K562 (cell line): ENCODE measurements at regions not wholly inside any gene's neighbourhood (a gene's known extent, or its start where the extent isn't known, plus 50 kb on each side); places are given as distances from the start of the nearest gene placed in this dataset.

Experiments
- ATAC-seq: fragments of 200-7000 bp; cut with Tn5 transposase; 3 replicates; pipeline ENCODE4 v1.9.1; 2020; ENCODE audit warnings: moderate library complexity
- BruUV-seq: library from RNA; stranded (reverse); fragments of 400-500 nt; replicated peaks from 2 replicates; lab custom pipeline; 2021; lab: Mats Ljungman, UMichigan
- CTCF ChIA-PET: fragments of 300-600 bp; formaldehyde crosslinking; extraction: SDS; loops from one replicate; lab custom pipeline; 2021; ENCODE audit warnings: low intra/inter-chr PET ratio; lab: Yijun Ruan, JAX
- POLR2A ChIA-PET: fragments of 300-600, 350-650 bp; sonication (Branson Sonifier 250); formaldehyde crosslinking; extraction: SDS; loops from one replicate; lab custom pipeline; 2021; ENCODE audit warnings: antibody characterized with exemption, inconsistent platforms; lab: Yijun Ruan, JAX
- DNase-seq, 4 experiments: peaks; one replicate each; pipeline versions ENCODE4 v3.0.0 to v3.0.0-alpha.2; 2011 to 2018; ENCODE audit warnings: low spot score in 3 of 4, mixed read lengths in 3 of 4; ENCODE audit errors: extremely low read depth in 1 of 4
- FAIRE-seq: peaks from 2 replicates; lab custom pipeline; 2011; peaks lifted over from hg19 to GRCh38; lab: Jason Lieb, UNC
- H2AFZ ChIP-seq: 2 replicates; pipeline ENCODE4 v1.6.0; 2011; ENCODE audit warnings: low read depth, low read length, control low read depth, inconsistent platforms
- H3K27ac ChIP-seq: fragments of 200-600 bp; 3 replicates; pipeline ENCODE4 v1.8.0; 2011; ENCODE audit warnings: low read depth, mild to moderate bottlenecking, control low read depth, inconsistent platforms, low read length, moderate library complexity, mixed read lengths; ENCODE audit errors: extremely low read depth
- H3K27me3 ChIP-seq, 2 experiments: fragments of 300-600 bp in 1 of 2; 2 replicates in 1 of 2; 3 replicates in 1 of 2; pipeline versions ENCODE4 v1.6.0 to v1.8.0; 2011; ENCODE audit warnings: inconsistent platforms in 2 of 2, low read length in 2 of 2, mild to moderate bottlenecking in 1 of 2, mixed read lengths in 1 of 2, moderate library complexity in 1 of 2; ENCODE audit not compliant: control insufficient read depth in 2 of 2, insufficient read depth in 2 of 2
- H3K36me3 ChIP-seq: fragments of 300-600 bp; 3 replicates; pipeline ENCODE4 v1.8.0; 2011; ENCODE audit warnings: mild to moderate bottlenecking, low read length, inconsistent platforms; ENCODE audit not compliant: control insufficient read depth, insufficient read depth
- H3K4me1 ChIP-seq, 2 experiments: fragments of 200-600 bp in 1 of 2; replicated peaks in 1 of 2; 2 replicates in 1 of 2; 3 replicates in 1 of 2; pipeline versions ENCODE4 v1.5.1 to v1.8.0; 2011; ENCODE audit warnings: inconsistent platforms in 2 of 2, low read length in 2 of 2, mild to moderate bottlenecking in 1 of 2, mixed read lengths in 1 of 2, moderate library complexity in 1 of 2; ENCODE audit not compliant: control insufficient read depth in 2 of 2, insufficient read depth in 2 of 2
- H3K4me2 ChIP-seq: 2 replicates; pipeline ENCODE4 v1.6.1; 2011; ENCODE audit warnings: low read length, control low read depth, inconsistent platforms, mixed read lengths; ENCODE audit not compliant: insufficient read depth
- H3K4me3 ChIP-seq: fragments of 200-600 bp; sonication (generic), shearing (Covaris generic); 2 replicates; pipeline ENCODE4 v1.5.1; 2016; ENCODE audit warnings: control low read depth, inconsistent platforms
- H3K79me2 ChIP-seq: fragments of 200-600 bp; 3 replicates; pipeline ENCODE4 v1.8.0; 2011; ENCODE audit warnings: low read length, inconsistent platforms; ENCODE audit not compliant: control insufficient read depth, insufficient read depth
- H3K9ac ChIP-seq, 2 experiments: 2 replicates each; pipeline versions ENCODE4 v1.6.0 to v1.6.1; 2011; ENCODE audit warnings: low read depth in 2 of 2, low read length in 2 of 2, control low read depth in 1 of 2, inconsistent platforms in 1 of 2, mild to moderate bottlenecking in 1 of 2, mixed read lengths in 1 of 2; ENCODE audit not compliant: insufficient read depth in 1 of 2
- H3K9me1 ChIP-seq: one replicate; pipeline ENCODE4 v1.6.0; 2011; ENCODE audit warnings: inconsistent platforms, mild to moderate bottlenecking, low read length, moderate library complexity; ENCODE audit not compliant: control insufficient read depth, insufficient read depth
- H3K9me3 ChIP-seq: replicated peaks from 2 replicates; pipeline ENCODE4 v1.5.1; 2011; ENCODE audit warnings: low read depth, low read length, inconsistent platforms; ENCODE audit not compliant: control insufficient read depth, insufficient read depth
- H4K20me1 ChIP-seq: replicated peaks from 2 replicates; pipeline ENCODE4 v1.6.1; 2011; ENCODE audit warnings: low read length, inconsistent platforms, mixed read lengths; ENCODE audit not compliant: control insufficient read depth, insufficient read depth
- ELK1 ChIP-seq: sonication (generic); formaldehyde crosslinking; IDR thresholded peaks from 2 replicates; pipeline ENCODE4 v1.8.1; 2022; ENCODE audit warnings: missing genetic modification reagents
- KDM2B ChIP-seq: fragments of 250-450 bp; sonication (Bioruptor Pico); IDR thresholded peaks from 2 replicates; pipeline ENCODE4 v1.8.0; 2021; ENCODE audit warnings: mild to moderate bottlenecking, moderate library complexity
- MCM7 ChIP-seq, 2 experiments: fragments of 450-650 bp; IDR thresholded peaks; 2 replicates each; pipeline ENCODE4 v1.6.1; 2016 to 2018
- POLR2B ChIP-seq: fragments of 450-650 bp; IDR thresholded peaks from 2 replicates; pipeline ENCODE4 v1.6.1; 2018; ENCODE audit warnings: low read depth; ENCODE audit not compliant: partially characterized antibody
- UBTF ChIP-seq, 2 experiments: IDR thresholded peaks; 2 replicates each; pipeline ENCODE4 v1.6.1; 2012; ENCODE audit warnings: improper control_type of control experiment in 2 of 2, low read depth in 2 of 2, low read length in 2 of 2, borderline replicate concordance in 1 of 2
- in situ Hi-C: fragments of 300-500 bp; cut with MboI; formaldehyde crosslinking; loops from 4 replicates; pipeline ENCODE4 v1.15.0; 2018; ENCODE audit warnings: inconsistent platforms, mixed read lengths
- intact Hi-C: fragments of 100-400 bp; cut with micrococcal nuclease; formaldehyde crosslinking; loops from 2 replicates; pipeline ENCODE4 v1.14.2; 2022

DNA sequence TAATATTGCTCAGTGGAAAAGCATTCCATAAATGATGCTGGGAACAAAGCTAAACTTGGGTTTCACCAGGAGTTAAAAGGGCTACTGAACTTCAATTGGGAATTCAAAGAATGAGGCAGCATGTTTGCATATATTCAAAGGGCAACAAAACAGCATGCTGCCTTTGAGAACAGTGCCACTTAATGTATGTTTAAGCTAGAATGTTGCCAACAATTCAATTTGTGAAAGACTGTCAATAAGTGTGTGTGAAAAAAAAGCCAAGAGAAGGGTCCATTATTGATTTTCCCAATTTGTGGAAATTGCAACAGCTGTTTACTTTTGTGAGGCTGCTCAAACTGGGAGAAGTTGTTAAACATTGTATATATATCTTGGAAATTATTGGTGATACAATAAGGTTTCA, 701.9 kb upstream of the ACTRT1 start:
- intact Hi-C loops, result no loop called here
- ChIA-PET POLR2A (no interaction called here), CTCF (no interaction called here)
- no peaks in the 10 kb centered on the region for H3K9me3 ChIP-seq
- no peak overlapping the region for H3K4me2 ChIP-seq
- H3K9ac ChIP-seq, result no peak overlapping the region
- H3K27ac ChIP-seq, result no peak overlapping the region
- TF ChIP-seq MCM7 (IDR thresholded peaks at IDR 0.05), result no peak
- TF ChIP-seq UBTF (IDR thresholded peaks at IDR 0.05; ENCODE audit: borderline replicate concordance in 1 of 2, low read depth in 2 of 2, low read length in 2 of 2), result no peak
- TF ChIP-seq ELK1, result no peak
- TF ChIP-seq POLR2B, result no peak
- no peak for TF ChIP-seq KDM2B
- no peaks in the 10 kb centered on the region for H3K79me2 ChIP-seq
- no peaks in the 10 kb centered on the region for H3K9me1 ChIP-seq
- no peaks in the 10 kb centered on the region for H3K36me3 ChIP-seq
- in situ Hi-C loops, result no loop called here
- H2AFZ ChIP-seq, result no peak overlapping the region
- ATAC-seq, result no peak
- BruUV-seq, result no TSS peak
- no peaks in the 10 kb centered on the region for H3K4me1 ChIP-seq
- no peaks in the 10 kb centered on the region for H3K27me3 ChIP-seq
- no peak for FAIRE-seq
- no peaks in the 10 kb centered on the region for H4K20me1 ChIP-seq
- no peak for DNase-seq
- H3K4me3 ChIP-seq, result no peak overlapping the region
